Osteocyte (in vitro differentiated cells): ENCODE measurements at regions not wholly inside any gene's neighbourhood (a gene's known extent, or its start where the extent isn't known, plus 50 kb on each side); places are given as distances from the start of the nearest gene placed in this dataset.

ENCODE experiments used
- DNase-seq: peaks from one replicate; pipeline ENCODE4 v3.0.0; 2021; ENCODE audit warnings: mixed read lengths; ENCODE audit not compliant: unreplicated experiment; ENCODE audit errors: extremely low spot score
- H3K27ac Mint-ChIP-seq: one replicate; pipeline ENCODE4 v1.8.0; 2021; ENCODE audit warnings: mild to moderate bottlenecking, mixed read lengths; ENCODE audit not compliant: unreplicated experiment
- H3K27me3 Mint-ChIP-seq: one replicate; pipeline ENCODE4 v1.8.0; 2021; ENCODE audit warnings: mixed read lengths; ENCODE audit not compliant: unreplicated experiment
- H3K36me3 Mint-ChIP-seq: one replicate; pipeline ENCODE4 v1.8.0; 2021; ENCODE audit warnings: mixed read lengths; ENCODE audit not compliant: unreplicated experiment
- H3K4me1 Mint-ChIP-seq: one replicate; pipeline ENCODE4 v1.8.0; 2021; ENCODE audit warnings: mixed read lengths; ENCODE audit not compliant: unreplicated experiment
- H3K4me3 Mint-ChIP-seq: one replicate; pipeline ENCODE4 v1.8.0; 2021; ENCODE audit warnings: mild to moderate bottlenecking, moderate library complexity, mixed read lengths; ENCODE audit not compliant: unreplicated experiment
- H3K9me3 Mint-ChIP-seq: one replicate; pipeline ENCODE4 v1.8.0; 2021; ENCODE audit warnings: mixed read lengths; ENCODE audit not compliant: unreplicated experiment
- TF ChIP-seq, protein P1 (sequence below): fragments of 200-600 bp; sonication (generic); IDR thresholded peaks from 2 replicates; pipeline ENCODE4 v1.5.0; 2021; ENCODE audit warnings: antibody characterized with exemption, mild to moderate bottlenecking, moderate library complexity

DNA sequence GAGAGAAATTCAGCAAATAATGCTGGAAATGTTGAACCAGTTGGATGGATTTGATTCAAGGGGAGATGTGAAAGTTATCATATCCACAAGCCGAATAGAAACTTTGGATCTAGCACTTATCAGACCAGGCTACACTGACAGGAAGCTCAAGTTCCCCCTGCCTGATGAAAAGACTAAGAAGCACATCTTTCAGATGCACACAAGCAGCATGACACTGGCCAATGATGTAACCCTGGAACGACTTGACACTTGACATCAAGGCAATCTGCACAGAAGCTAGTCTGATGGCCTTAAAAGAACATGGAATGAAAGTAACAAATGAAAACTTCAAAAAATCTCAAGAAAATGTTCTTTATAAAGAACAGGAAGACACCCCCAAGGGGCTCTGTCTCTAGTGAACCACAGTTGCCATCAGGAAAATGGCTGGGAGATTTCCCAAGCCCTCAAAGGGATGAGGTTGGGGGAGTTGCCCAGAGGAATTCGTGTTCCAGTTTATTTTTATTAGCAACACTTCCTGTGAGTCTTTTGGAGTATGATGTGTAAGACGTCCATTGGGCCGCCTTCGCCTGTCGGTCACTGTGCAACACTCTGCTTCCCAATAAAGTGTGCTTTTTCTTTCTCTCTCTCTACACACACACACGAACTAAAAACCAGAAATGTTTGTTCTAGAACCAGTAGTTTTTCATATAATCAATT lies 200.0 kb downstream of the HIBADH start:
- no peak overlapping the region for H3K4me3 Mint-ChIP-seq
- H3K9me3 Mint-ChIP-seq = no peaks in the 10 kb centered on the region
- TF ChIP-seq, protein P1, sequence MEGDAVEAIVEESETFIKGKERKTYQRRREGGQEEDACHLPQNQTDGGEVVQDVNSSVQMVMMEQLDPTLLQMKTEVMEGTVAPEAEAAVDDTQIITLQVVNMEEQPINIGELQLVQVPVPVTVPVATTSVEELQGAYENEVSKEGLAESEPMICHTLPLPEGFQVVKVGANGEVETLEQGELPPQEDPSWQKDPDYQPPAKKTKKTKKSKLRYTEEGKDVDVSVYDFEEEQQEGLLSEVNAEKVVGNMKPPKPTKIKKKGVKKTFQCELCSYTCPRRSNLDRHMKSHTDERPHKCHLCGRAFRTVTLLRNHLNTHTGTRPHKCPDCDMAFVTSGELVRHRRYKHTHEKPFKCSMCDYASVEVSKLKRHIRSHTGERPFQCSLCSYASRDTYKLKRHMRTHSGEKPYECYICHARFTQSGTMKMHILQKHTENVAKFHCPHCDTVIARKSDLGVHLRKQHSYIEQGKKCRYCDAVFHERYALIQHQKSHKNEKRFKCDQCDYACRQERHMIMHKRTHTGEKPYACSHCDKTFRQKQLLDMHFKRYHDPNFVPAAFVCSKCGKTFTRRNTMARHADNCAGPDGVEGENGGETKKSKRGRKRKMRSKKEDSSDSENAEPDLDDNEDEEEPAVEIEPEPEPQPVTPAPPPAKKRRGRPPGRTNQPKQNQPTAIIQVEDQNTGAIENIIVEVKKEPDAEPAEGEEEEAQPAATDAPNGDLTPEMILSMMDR = no peak
- H3K27ac Mint-ChIP-seq = no peak overlapping the region
- no peaks in the 10 kb centered on the region for H3K36me3 Mint-ChIP-seq
- H3K4me1 Mint-ChIP-seq = no peaks in the 10 kb centered on the region
- no peak for DNase-seq
- H3K27me3 Mint-ChIP-seq = peaks cover 36% of the 10 kb centered on the region

DNA sequence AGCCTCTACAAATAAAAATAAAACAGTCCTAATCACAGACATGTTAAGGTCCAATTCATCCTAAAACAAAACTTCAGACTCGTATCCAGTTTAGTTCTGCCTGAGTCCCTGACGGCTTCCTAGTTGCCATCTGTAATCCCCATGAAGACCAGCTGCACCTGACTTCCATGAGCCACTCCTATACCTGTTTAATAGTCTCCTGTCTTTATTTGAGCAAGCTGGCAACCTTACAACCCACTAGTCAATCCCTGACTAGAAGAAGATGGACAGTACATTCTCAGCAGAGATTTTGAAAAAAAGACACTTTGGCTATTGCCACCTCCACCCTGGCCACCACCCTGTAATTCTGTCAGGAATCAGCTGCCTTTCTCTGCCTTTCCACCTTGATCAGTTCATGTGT lies 197.7 kb downstream of the HIBADH start:
- H3K27ac Mint-ChIP-seq = no peak overlapping the region
- H3K4me3 Mint-ChIP-seq = no peak overlapping the region
- no peaks in the 10 kb centered on the region for H3K4me1 Mint-ChIP-seq
- DNase-seq = no peak
- peaks cover 49% of the 10 kb centered on the region for H3K27me3 Mint-ChIP-seq
- H3K36me3 Mint-ChIP-seq = no peaks in the 10 kb centered on the region
- TF ChIP-seq, protein P1 = no peak
- no peaks in the 10 kb centered on the region for H3K9me3 Mint-ChIP-seq

DNA sequence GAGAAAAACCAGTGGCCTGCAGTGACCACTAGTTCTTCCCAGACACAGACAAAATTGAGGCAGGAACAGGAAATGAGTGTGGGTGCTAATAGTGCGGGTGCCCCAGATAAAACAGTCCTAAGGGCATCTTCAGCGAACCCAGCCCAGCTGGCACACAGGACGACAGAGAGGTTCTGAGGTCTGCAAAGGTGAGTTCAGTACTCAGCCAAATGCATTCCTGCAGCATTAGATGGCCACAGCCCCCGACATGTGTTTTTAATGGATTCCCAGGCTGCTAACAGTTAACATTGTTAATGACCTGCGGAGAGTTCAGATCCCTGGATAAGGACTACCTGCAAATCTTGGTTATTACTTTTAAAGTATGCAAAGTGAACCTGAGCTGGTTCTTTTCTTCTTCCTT lies 196.0 kb downstream of the HIBADH start:
- TF ChIP-seq, protein P1 = no peak
- Mint-ChIP-seq H3K27ac (no peak overlapping the region), H3K27me3 (peaks cover 49% of the 10 kb centered on the region), H3K9me3 (no peaks in the 10 kb centered on the region), H3K36me3 (no peaks in the 10 kb centered on the region), H3K4me3 (no peak overlapping the region), H3K4me1 (no peaks in the 10 kb centered on the region)
- DNase-seq = no peak

DNA sequence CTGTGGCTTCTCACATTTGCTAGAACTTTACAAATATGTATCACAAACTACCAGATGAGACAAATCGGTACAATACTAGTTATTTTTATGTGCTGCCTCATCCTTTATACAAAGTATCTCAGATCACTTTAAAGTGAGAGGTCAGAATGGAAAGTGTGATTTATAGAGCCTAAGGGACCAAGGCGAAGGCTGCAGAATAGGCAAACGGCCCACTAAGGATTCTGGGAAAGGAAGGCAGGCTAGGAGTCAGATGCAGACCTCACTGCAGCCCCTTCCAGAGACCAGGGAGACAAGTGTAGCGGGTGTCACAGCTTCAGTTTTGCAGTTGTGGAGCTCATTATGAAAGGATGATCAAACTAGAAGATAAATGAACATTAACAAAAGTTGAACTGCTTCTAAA lies 190.6 kb downstream of the HIBADH start:
- Mint-ChIP-seq H3K9me3 (no peaks in the 10 kb centered on the region), H3K4me3 (no peak overlapping the region), H3K27ac (no peak overlapping the region), H3K27me3 (peaks cover 49% of the 10 kb centered on the region), H3K36me3 (no peaks in the 10 kb centered on the region), H3K4me1 (no peaks in the 10 kb centered on the region)
- TF ChIP-seq, protein P1 = no peak
- DNase-seq = no peak
